ENCODE measurements at regions not wholly inside any gene's neighbourhood (a gene's known extent, or its start where the extent isn't known, plus 50 kb on each side); places are given as distances from the start of the nearest gene placed in this dataset.
"Not testable (repeated sequence)": the region's sequence is repeated elsewhere in the genome, so short reads cannot be mapped to it uniquely, and the experiment has no call there.

DNA sequence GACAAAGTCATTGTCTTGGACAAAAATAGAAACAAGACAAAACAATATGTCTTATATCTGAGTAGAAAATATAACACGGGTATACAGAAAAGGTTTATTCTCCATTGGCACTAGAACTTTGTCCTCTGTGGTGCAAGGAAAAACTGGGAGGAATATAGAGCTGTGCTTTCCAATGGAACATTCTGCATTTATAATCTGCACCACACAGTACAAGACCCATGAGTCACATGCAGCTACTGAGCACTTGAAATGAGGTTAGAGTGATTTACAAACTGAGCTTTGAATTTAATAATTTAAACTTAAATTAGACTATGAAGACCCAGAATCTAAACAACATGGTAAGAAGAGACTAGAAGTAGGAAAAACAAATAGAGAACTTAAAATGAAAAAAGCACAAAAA is 86.1 kb downstream of the RAP2A start:
- DNase-seq = no peak

GRCh38 chr13:97520866-97521265 is 86.9 kb downstream of the RAP2A start:
- DNase-seq = no peak

DNA sequence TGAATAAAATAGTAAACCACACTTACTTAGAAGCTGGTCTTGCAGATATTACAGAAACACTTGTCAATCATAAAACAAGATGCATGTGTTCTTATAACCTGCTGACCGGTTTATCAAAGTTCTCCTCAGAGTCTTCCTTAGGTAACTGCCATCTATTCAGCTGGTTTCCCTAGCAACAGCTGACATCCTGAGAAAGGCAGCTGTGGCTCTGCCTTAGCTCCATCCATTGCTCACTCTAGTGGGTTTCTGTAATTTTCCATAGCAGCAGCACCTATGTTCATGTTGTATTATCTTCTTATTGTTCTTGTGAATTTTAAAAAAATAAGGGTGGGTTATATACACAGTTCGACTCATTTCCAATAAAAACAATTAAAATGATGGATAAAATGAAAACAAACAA is 87.8 kb downstream of the RAP2A start:
- no peak for DNase-seq

DNA sequence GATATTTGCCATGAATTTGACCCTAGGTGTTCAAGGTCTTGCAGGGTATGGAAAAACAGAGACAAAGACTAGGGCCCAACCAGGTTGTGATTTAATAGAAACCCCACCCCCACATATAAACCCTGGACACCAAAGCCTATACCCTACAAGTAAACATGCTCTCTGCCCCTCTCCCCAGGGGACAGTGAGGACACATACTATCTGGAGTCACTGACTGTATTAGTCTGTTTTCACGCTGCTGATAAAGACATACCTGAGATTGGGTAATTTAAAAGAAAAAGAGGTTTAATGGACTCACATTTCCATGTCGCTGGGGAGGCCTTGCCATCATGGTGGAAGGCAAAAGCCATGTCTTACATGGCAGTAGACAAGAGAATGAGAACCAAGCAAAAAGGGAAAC is 88.3 kb downstream of the RAP2A start:
- no peak for DNase-seq

DNA sequence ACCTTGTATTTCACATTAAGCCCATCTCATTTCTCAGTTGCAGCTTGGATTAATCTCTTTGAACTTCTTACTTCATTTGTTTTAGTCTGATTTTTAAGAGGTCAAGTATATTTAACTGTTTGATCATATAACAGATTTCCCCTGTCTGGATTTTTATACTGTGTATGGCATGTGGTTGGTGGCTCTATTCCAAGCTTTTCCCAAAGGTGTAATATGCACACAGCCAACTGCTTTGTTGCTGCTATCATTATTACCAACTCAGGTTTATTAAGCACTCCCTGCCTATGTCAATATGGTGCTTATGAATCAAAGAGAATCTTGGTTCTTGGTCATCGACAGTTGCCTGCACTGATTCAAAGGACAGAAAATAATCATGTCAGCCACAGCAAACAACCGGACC is 92.6 kb downstream of the RAP2A start:
- no peak for DNase-seq

DNA sequence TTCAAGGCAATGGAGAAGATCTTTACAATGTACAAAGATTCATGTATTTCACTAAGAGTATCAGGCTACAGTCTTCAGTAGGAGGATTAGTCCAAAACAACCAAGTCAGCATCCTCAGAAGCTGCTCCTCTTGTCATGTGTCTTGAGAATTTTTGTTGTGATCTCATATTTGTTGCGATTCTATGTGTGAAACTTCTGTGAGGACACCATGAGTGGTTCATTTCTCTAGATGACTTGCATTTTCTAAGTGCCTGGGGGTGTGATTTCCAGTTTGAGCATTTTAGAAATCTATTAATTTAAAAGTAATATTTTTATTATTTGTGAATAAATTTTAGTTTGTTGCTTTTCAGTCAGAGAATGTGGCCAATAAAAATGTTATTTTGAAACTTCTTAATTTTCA is 94.5 kb downstream of the RAP2A start:
- DNase-seq = no peak

DNA sequence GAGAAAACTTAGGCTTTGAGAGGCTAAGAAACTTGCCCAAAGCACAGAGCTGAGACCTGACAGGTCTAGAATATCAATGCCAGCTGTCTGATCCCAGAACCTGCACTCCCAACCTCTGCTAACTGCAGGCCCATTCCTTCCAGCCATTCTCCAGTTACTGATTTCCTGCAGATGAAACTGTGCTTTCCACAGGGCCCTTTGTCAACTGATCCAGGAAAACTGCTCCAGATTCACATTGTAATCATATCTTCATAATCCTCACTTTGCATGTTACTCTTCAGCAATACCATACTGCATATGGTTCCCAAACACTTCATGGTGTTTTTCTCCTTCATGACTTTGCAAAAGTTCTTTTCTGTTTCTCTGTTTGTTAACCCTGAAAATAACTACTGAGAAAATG is 100.6 kb downstream of the RAP2A start:
- no peak for DNase-seq

DNA sequence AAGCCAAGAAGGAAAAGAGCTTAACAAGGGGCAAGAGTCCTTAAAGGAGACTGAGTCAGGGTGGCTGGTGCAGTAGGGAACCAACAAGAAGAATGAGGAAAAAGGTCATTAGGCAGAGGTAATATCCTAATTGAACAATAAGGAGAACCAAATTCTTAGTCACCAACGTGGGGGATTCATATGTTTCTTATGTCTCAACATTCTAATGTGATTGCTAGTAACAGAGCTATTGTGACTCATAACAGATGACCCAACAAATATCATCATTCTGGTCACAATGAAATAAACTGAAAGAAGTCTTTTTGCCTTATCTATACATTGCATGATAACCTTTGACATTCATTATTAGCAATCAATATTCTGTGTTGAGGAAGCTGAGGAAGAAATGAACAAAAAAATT is 101.6 kb downstream of the RAP2A start:
- no peak for DNase-seq

- DNase-seq = no peak
Measured at GRCh38 chr13:97537110-97537509, 103.1 kb downstream of the RAP2A start.

GRCh38 chr13:97538203-97538602 is 104.2 kb downstream of the RAP2A start:
- no peak for DNase-seq

DNA sequence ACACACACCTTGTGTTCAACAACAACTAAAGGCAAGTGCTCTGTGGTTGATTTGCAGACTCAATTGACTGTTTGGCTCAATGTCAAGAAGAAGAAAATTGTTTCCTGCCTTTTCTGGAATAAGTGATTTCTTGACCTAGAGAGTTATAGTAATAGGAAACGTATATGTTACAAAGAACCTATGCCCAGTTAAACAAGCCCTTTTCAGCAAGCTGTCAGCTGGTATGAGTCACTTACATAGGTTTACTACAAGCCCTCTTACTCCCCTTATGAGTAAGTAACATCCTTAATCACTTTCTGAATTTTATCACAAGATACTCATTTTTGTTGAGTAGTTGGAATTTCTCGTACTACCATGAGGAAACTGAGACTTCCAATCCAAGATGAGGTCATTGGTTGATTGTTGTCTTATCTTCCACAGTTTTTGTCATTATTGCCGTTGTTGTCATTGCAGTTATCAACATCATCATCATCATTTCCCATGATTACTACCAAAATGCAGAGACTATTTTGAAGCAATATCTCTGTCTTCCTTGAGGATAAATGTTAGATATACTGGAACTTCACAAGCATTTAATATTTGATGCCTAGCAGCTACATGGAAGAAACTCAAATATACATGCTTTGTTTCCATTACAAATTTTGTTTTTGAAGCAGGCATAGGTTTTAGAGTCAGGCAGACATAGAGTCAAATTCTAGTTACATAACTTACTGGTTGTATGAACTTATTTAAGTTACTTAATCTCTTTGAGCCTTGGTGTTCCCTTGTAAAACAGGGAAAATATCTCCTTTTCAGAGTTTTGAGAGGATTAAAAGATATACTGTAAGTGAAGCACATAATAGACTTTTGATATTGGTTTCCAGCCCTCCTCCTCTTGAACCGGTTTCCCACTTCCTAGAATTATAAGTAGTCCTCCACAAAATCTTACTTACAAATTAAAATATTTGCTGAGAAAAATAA is 106.0 kb downstream of the RAP2A start:
- no peak for DNase-seq

GRCh38 chr13:97540696-97541095 is 106.7 kb downstream of the RAP2A start:
- no peak for DNase-seq

DNA sequence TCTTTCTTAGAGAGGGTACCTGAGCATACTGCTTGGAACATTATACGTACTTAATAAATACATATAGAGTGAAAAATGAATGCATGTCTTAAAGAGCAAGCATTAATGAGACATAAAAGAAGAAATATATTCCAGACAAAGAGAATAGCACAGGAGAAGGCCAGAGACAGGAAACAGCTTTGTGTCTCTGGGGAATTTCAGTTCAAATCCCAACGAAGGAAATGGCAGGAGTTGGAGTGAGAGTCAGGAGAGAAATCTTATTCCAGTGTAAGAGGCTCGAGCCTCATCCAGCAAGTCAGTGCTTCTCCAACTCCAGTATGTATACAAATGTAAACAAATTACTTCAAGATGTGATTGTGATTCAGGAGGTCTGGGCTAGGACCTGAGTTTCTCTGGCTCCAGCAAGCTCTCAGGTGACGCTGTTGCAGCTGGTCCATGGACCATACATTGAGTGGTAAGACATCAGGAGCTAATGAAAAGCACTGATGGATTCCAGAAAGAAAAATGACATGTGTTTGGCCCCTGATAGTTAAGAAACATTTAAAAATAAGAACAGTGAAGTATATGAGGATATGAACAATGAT is 108.2 kb downstream of the RAP2A start:
- DNase-seq = no peak

DNA sequence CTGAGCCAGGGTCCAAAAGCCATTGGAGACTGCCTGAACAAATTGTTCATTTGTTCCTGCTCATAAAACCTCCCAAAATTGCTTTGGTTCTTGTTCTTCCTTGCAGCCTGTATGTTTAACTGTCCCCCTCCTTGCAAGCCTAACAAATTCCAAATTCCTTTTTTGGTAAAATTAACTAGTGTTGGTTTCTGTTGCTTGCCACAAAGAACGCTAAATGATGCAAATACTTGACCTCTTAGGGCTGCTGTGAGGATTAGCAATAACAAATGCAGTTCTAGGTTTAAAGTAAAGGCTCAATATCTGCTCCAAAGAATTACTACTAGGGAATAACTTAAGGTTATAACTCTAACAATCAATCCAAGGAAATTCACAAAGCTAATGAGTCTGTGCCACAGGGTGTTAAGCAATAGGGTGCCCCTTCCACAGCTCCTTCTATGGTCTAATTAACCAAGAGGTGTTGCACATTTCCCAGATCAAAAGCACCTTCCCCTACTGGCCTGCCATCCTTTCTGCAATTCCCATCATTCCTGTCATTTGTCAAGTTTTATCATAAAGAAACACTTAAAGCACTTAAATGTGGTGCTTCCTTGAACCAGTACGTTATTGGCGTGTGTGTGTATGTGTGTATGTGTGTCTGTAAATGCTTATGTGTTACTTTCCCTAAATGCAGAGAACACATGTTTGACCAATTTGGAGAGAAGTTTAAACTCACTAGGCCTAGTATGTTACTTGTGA is 110.2 kb downstream of the RAP2A start:
- no peak for DNase-seq

DNA sequence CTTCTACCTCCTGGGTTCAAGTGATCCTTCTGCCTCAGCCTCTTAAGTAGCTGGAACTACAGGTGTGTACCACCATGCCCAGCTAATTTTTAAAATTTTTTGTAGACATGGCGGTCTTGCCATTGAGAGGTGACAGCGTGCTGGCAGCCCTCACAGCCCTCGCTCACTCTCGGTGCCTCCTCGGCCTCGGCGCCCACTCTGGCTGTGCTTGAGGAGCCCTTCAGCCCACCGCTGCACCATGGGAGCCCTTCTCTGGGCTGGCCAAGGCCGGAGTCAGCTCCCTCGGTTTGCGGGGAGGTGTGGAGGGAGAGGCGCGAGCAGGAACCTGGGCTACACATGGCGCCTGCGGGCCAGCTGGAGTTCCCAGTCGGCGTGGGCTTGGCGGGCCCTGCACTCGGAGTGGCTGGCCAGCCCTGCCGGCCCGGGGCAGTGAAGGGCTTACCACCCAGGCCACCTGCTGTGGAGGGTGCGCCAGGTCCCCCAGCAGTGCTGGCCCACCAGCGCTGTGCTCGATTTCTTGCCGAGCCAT is 111.1 kb downstream of the RAP2A start:
- not testable (repeated sequence) for DNase-seq

GRCh38 chr13:97548138-97548537 is 114.2 kb downstream of the RAP2A start:
- DNase-seq = no peak

- no peak for DNase-seq
Measured at GRCh38 chr13:97548711-97549110, 114.7 kb downstream of the RAP2A start.

GRCh38 chr13:97549201-97549600 is 115.2 kb downstream of the RAP2A start:
- no peak for DNase-seq

DNA sequence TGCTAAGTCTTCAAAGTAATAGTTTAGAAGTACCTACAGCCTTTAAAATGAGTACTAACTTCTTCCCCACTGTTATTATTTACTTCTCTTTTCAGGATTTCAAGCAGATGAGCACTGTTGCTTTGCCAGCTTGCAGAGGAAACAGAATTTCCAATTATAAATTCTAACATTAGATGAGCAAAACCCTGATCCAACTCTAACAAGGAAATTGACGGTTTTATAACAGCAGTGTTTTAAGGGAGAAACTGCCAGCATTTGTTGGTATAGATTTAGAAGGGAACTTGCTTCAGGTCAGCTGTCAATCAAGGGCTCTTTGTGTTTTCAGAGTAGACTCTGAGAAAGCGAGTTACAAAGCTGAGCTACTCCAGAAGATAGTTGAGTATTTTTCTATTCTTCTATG is 120.5 kb downstream of the RAP2A start:
- DNase-seq = no peak

- no peak for DNase-seq
Measured at GRCh38 chr13:97555034-97555433, 121.1 kb downstream of the RAP2A start.

- DNase-seq = no peak
Measured at GRCh38 chr13:97559030-97559429, 125.1 kb downstream of the RAP2A start.

DNA sequence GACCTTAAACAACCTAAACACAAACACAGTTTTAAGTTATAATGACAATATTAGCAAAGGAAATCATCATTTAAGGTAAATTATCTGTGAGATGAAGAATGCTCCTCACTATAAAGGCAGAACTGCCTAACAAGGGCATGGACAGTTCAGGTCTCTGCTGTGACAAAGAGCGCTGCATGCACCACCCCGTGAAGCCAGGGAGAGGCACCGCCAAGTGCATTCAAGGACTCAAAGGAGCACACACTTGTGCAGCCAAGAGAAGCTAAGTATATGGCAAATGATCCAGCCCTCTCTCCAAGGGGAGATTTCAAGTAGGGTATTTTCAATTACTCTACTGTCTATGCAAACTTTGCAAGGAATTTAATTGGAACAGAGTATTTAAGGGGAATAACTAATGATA is 126.0 kb downstream of the RAP2A start:
- no peak for DNase-seq

DNA sequence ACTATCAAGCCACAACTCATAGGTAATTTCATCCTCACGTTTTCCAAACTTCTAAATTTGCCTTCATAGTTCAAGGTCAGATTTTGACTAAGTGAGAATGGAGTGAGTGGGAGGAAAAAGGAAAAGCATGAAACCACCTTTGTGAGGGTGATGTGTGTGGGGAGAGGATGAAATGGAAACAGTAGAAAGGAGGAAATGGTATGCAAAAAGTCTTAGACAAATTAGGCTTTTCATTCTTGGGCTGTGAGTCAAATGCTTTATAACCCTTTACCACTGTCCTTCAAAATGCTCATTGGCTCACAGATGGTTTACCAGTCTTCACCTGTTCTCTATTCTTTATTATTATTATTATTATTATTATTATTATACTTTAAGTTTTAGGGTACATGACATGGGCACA is 127.2 kb downstream of the RAP2A start:
- DNase-seq = no peak

GRCh38 chr13:97562962-97563361 is 129.0 kb downstream of the RAP2A start:
- DNase-seq = no peak

All from NCI-H2029 (cell line).